HCT116 (cell line): ENCODE measurements at regions not wholly inside any gene's neighbourhood (a gene's known extent, or its start where the extent isn't known, plus 50 kb on each side); places are given as distances from the start of the nearest gene placed in this dataset.

ENCODE experiments used
- ATAC-seq: fragments of 200-7000 bp; cut with Tn5 transposase; 2 replicates; pipeline ENCODE4 v1.9.1; 2020; ENCODE audit warnings: mild to moderate bottlenecking, moderate library complexity
- BruUV-seq: library from RNA; stranded (reverse); fragments of 400-500 nt; replicated peaks from 2 replicates; lab custom pipeline; 2021; lab: Mats Ljungman, UMichigan
- CTCF ChIA-PET: fragments of 300-600 bp; sonication (Branson Sonifier 250); formaldehyde crosslinking; loops from one replicate; lab custom pipeline; 2021; ENCODE audit warnings: antibody characterized with exemption; lab: Charles Lee
- POLR2A ChIA-PET: fragments of 300-600, 350-600 bp; sonication (Branson Sonifier 250); formaldehyde crosslinking; loops from one replicate; lab custom pipeline; 2021; ENCODE audit warnings: antibody characterized with exemption; lab: Charles Lee
- RAD21 ChIA-PET, 2 experiments: fragments of 300-600 bp; sonication (Branson Sonifier 250); formaldehyde crosslinking; loops; one replicate each; lab custom pipeline; 2023; ENCODE audit warnings: low total read pairs in 2 of 2; ENCODE audit not compliant: uncharacterized antibody in 2 of 2, unreplicated experiment in 2 of 2, low non-redundant PET in 1 of 2; lab: Charles Lee
- DNase-seq: peaks from one replicate; pipeline ENCODE4 v3.0.0-alpha.2; 2010; ENCODE audit warnings: low read depth, low spot score
- H2AFZ ChIP-seq: fragments of 200-600 bp; shearing (Covaris generic), sonication (generic); 2 replicates; pipeline ENCODE4 v1.6.1; 2017; ENCODE audit warnings: low read depth, mixed run types, mixed read lengths, antibody characterized with exemption, low read length; ENCODE audit not compliant: poor library complexity, severe bottlenecking
- H3K27ac ChIP-seq: 2 replicates; pipeline ENCODE4 v1.5.1; 2012; ENCODE audit warnings: low read depth, low read length
- H3K27me3 ChIP-seq: fragments of 200-600 bp; sonication (generic); 2 replicates; pipeline ENCODE4 v1.6.1; 2016; ENCODE audit warnings: mixed run types, low read length, mixed read lengths; ENCODE audit not compliant: insufficient read depth
- H3K36me3 ChIP-seq, 2 experiments: fragments of 200-500 bp in 1 of 2; fragments of 200-600 bp in 1 of 2; sonication (Bioruptor generic) in 1 of 2; sonication (generic) in 1 of 2; 2 replicates each; pipeline versions ENCODE4 v1.5.1 to v1.6.1; 2014 to 2016; ENCODE audit warnings: low read length in 2 of 2, inconsistent platforms in 1 of 2, mixed read lengths in 1 of 2, mixed run types in 1 of 2; ENCODE audit not compliant: insufficient read depth in 2 of 2, control insufficient read depth in 1 of 2
- H3K4me1 ChIP-seq, 2 experiments: fragments of 200-600 bp in 1 of 2; sonication (generic) in 1 of 2; 2 replicates each; pipeline versions ENCODE4 v1.5.1 to v1.6.1; 2012 to 2017; ENCODE audit warnings: low read length in 2 of 2, inconsistent platforms in 1 of 2, mild to moderate bottlenecking in 1 of 2, mixed read lengths in 1 of 2, mixed run types in 1 of 2, moderate library complexity in 1 of 2; ENCODE audit not compliant: insufficient read depth in 2 of 2, control insufficient read depth in 1 of 2
- H3K4me2 ChIP-seq: fragments of 200-600 bp; sonication (generic); 2 replicates; pipeline ENCODE4 v1.6.1; 2017; ENCODE audit warnings: mixed run types, low read length, mixed read lengths
- H3K4me3 ChIP-seq, 2 experiments: fragments of 200-600 bp in 1 of 2; sonication (generic) in 1 of 2; replicated peaks in 1 of 2; 2 replicates each; pipeline ENCODE4 v1.5.1; 2011 to 2016; ENCODE audit warnings: low read length in 2 of 2, control low read depth in 1 of 2, low read depth in 1 of 2, mild to moderate bottlenecking in 1 of 2, mixed read lengths in 1 of 2, mixed run types in 1 of 2
- H3K79me2 ChIP-seq: fragments of 200-600 bp; sonication (generic); 2 replicates; pipeline ENCODE4 v1.6.1; 2017; ENCODE audit warnings: mild to moderate bottlenecking, mixed run types, low read length, moderate library complexity, mixed read lengths; ENCODE audit not compliant: insufficient read depth
- H3K9ac ChIP-seq: fragments of 200-600 bp; sonication (generic); 2 replicates; pipeline ENCODE4 v1.6.1; 2016; ENCODE audit warnings: low read length, mixed read lengths
- H3K9me2 ChIP-seq: fragments of 200-600 bp; sonication (generic), shearing (Covaris generic); 2 replicates; pipeline ENCODE4 v1.6.1; 2017; ENCODE audit warnings: mixed run types, mild to moderate bottlenecking, moderate library complexity; ENCODE audit not compliant: insufficient read depth
- H3K9me3 ChIP-seq, 2 experiments: fragments of 200-500 bp in 1 of 2; fragments of 200-600 bp in 1 of 2; sonication (Bioruptor generic) in 1 of 2; sonication (generic) in 1 of 2; 2 replicates each; pipeline ENCODE4 v1.6.1; 2014 to 2017; ENCODE audit warnings: low read length in 2 of 2, mixed read lengths in 2 of 2, inconsistent platforms in 1 of 2, low read depth in 1 of 2, mild to moderate bottlenecking in 1 of 2, mixed run types in 1 of 2, moderate library complexity in 1 of 2; ENCODE audit not compliant: control insufficient read depth in 1 of 2, insufficient read depth in 1 of 2
- H4K20me1 ChIP-seq: fragments of 200-600 bp; sonication (generic), shearing (Covaris generic); 2 replicates; pipeline ENCODE4 v1.6.1; 2017; ENCODE audit warnings: mixed run types, mild to moderate bottlenecking, moderate library complexity; ENCODE audit not compliant: insufficient read depth
- CBX3 ChIP-seq: IDR thresholded peaks from 2 replicates; pipeline ENCODE4 v1.6.1; 2012; ENCODE audit warnings: low read depth
- CEBPB ChIP-seq: IDR thresholded peaks from 2 replicates; pipeline ENCODE4 v1.6.1; 2012; ENCODE audit warnings: low read depth
- ELF1 ChIP-seq: IDR thresholded peaks from 2 replicates; pipeline ENCODE4 v1.6.1; 2012; ENCODE audit warnings: low read depth, borderline replicate concordance
- EZH2 ChIP-seq: fragments of 200-600 bp; sonication (generic); IDR thresholded peaks from 2 replicates; pipeline ENCODE4 v1.6.1; 2017; ENCODE audit warnings: antibody characterized with exemption, mixed run types
- FOSL1 ChIP-seq: IDR thresholded peaks from 2 replicates; pipeline ENCODE4 v1.6.1; 2012; ENCODE audit warnings: low read depth
- POLR2AphosphoS5 ChIP-seq: IDR thresholded peaks from 2 replicates; pipeline ENCODE4 v1.6.1; 2011; ENCODE audit warnings: mild to moderate bottlenecking, low read depth, low read length, moderate library complexity
- TCF7L2 ChIP-seq: IDR thresholded peaks from 2 replicates; pipeline ENCODE4 v1.7.0; 2011; ENCODE audit warnings: borderline replicate concordance, inconsistent platforms; ENCODE audit not compliant: insufficient read depth, insufficient read length; ENCODE audit errors: extremely low read depth
- YY1 ChIP-seq: IDR thresholded peaks from 2 replicates; pipeline ENCODE4 v1.6.1; 2011; ENCODE audit warnings: low read length, low read depth, moderate library complexity, mild to moderate bottlenecking; ENCODE audit not compliant: insufficient replicate concordance; ENCODE audit errors: extremely low read depth
- ZBTB33 ChIP-seq: IDR thresholded peaks from 2 replicates; pipeline ENCODE4 v1.6.1; 2011; ENCODE audit warnings: mild to moderate bottlenecking, low read length, moderate library complexity; ENCODE audit not compliant: insufficient replicate concordance; ENCODE audit errors: extremely low read depth
- ZFX ChIP-seq: fragments of 450-650 bp; IDR thresholded peaks from 2 replicates; pipeline ENCODE4 v1.6.1; 2017
- ZNF274 ChIP-seq: fragments of 200-500 bp; sonication (Bioruptor generic); IDR thresholded peaks from 2 replicates; pipeline ENCODE4 v1.6.1; 2014; ENCODE audit warnings: mild to moderate bottlenecking, low read depth, low read length, inconsistent platforms
- intact Hi-C: fragments of 100-400 bp; cut with micrococcal nuclease; formaldehyde crosslinking; loops from 2 replicates; pipeline ENCODE4 v1.10.0; 2022

GRCh38 chr11:104637662-104638170 lies 260.5 kb downstream of the CASP12 start:
- BruUV-seq = no TSS peak
- H3K9me2 ChIP-seq = no peaks in the 10 kb centered on the region
- DNase-seq (no peak), ATAC-seq (no peak)
- TF ChIP-seq ELF1 (no peak), TCF7L2 (no peak), ZFX (no peak), ZNF274 (no peak), POLR2AphosphoS5 (no peak), FOSL1 (no peak), EZH2 (no peak), ZBTB33 (no peak), CEBPB (no peak), CBX3 (no peak), YY1 (no peak)
- H3K27ac ChIP-seq = no peak overlapping the region
- no peaks in the 10 kb centered on the region for H3K79me2 ChIP-seq
- ChIA-PET RAD21 (no interaction called here), CTCF (no interaction called here), POLR2A (no interaction called here)
- no peaks in the 10 kb centered on the region for H3K36me3 ChIP-seq
- no peak overlapping the region for H2AFZ ChIP-seq
- no peak overlapping the region for H3K4me3 ChIP-seq
- no peak overlapping the region for H3K4me2 ChIP-seq
- no peaks in the 10 kb centered on the region for H3K4me1 ChIP-seq
- H3K9me3 ChIP-seq = no peaks in the 10 kb centered on the region
- intact Hi-C loops = no loop called here
- no peaks in the 10 kb centered on the region for H3K27me3 ChIP-seq
- no peaks in the 10 kb centered on the region for H4K20me1 ChIP-seq
- H3K9ac ChIP-seq = no peak overlapping the region
